ENCODE measurements at regions not wholly inside any gene's neighbourhood (a gene's known extent, or its start where the extent isn't known, plus 50 kb on each side); places are given as distances from the start of the nearest gene placed in this dataset.

DNA sequence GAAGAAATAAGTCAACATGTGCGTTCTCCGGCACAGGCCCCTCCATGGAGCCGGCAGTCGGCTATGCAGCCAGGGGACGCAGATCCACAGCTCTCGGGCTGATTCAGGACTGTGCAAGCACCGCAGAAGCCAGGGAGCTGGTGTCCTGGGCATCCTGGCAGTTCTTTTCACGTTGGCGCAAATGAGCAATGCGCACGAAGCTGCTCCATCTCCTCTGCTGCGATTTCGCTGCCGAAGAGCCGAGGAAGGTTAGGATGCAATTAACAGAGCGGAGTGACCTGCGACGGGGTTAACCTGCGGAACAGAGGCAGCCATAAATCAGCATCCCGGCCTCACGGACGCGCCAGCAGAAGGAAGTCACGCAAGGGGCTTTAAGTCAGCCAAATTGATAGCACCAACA lies 107.1 kb upstream of the POU3F3 start:
- Histone ChIP-seq H3K4me2 (ENCODE audit: low read depth, low read length) (no peak overlapping the region), H3K4me1 (ENCODE audit: low read length) (no peaks in the 10 kb centered on the region), H3F3A (ENCODE audit: insufficient read depth, low read length) (no peaks in the 10 kb centered on the region), H3K9me3 (replicated peaks; ENCODE audit: insufficient read depth, low read length) (no peaks in the 10 kb centered on the region), H3K27ac (ENCODE audit: low read length) (no peak overlapping the region), H3K36me3 (replicated peaks; ENCODE audit: insufficient read depth, low read length) (no peaks in the 10 kb centered on the region), H3K9me2 (replicated peaks; ENCODE audit: insufficient read depth, low read length) (no peaks in the 10 kb centered on the region), H3K79me2 (ENCODE audit: low read length) (no peaks in the 10 kb centered on the region), H4K20me1 (ENCODE audit: insufficient read depth, low read length) (no peaks in the 10 kb centered on the region), H3K9ac (ENCODE audit: low read length) (no peak overlapping the region), H3K27me3 (replicated peaks; ENCODE audit: insufficient read depth, low read length) (no peaks in the 10 kb centered on the region), H2AFZ (ENCODE audit: low read length) (no peak overlapping the region), H3K4me3 (ENCODE audit: low read length) (no peak overlapping the region)
- DNase-seq, result no peak
- TF ChIP-seq, protein P1, sequence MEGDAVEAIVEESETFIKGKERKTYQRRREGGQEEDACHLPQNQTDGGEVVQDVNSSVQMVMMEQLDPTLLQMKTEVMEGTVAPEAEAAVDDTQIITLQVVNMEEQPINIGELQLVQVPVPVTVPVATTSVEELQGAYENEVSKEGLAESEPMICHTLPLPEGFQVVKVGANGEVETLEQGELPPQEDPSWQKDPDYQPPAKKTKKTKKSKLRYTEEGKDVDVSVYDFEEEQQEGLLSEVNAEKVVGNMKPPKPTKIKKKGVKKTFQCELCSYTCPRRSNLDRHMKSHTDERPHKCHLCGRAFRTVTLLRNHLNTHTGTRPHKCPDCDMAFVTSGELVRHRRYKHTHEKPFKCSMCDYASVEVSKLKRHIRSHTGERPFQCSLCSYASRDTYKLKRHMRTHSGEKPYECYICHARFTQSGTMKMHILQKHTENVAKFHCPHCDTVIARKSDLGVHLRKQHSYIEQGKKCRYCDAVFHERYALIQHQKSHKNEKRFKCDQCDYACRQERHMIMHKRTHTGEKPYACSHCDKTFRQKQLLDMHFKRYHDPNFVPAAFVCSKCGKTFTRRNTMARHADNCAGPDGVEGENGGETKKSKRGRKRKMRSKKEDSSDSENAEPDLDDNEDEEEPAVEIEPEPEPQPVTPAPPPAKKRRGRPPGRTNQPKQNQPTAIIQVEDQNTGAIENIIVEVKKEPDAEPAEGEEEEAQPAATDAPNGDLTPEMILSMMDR (IDR thresholded peaks at IDR 0.05; ENCODE audit: low read length), result no peak
- no peak for TF ChIP-seq EZH2phosphoT487 (IDR thresholded peaks at IDR 0.05; ENCODE audit: low read length)
- TF ChIP-seq EZH2 (optimal IDR thresholded peaks at IDR 0.05; ENCODE audit: low read depth, low read length), result no peak

DNA sequence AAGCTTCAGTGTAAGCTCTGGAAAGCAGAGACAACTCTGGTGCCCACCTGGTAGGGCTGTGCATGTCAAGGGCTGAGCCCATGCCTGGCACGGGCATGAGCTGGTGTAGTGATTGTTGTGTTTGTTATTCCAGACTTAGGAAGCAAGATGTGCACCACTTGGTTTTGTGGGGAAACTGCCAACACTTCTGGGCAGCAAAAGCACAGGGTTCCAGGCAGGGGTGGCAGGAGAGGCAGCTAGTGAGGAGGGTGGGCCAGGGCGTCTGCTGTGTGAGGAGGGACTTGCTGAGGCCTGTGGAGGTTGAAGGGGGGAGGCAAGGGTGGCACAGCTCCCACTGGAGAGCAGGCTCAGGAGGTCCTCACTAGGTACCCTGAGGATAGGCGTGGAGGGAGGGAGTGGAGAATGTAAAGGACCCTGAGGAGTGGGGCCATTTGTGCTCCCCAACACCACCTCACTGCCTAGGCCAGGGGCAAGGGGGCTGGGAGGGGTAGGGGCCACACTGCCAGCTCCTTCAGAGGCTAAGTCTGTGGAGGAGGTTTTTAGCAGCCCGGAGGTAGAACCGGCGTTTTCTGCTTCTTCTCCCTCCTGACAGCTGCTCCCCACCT lies 104.0 kb upstream of the POU3F3 start:
- no peak overlapping the region for H3K4me3 ChIP-seq (ENCODE audit: low read length)
- no peaks in the 10 kb centered on the region for H3K79me2 ChIP-seq (ENCODE audit: low read length)
- H3F3A ChIP-seq (ENCODE audit: insufficient read depth, low read length), result no peaks in the 10 kb centered on the region
- no peak overlapping the region for H2AFZ ChIP-seq (ENCODE audit: low read length)
- H3K4me1 ChIP-seq (ENCODE audit: low read length), result no peaks in the 10 kb centered on the region
- no peak overlapping the region for H3K27ac ChIP-seq (ENCODE audit: low read length)
- no peak overlapping the region for H3K4me2 ChIP-seq (ENCODE audit: low read depth, low read length)
- DNase-seq, result no peak
- no peaks in the 10 kb centered on the region for H3K36me3 ChIP-seq (replicated peaks; ENCODE audit: insufficient read depth, low read length)
- H4K20me1 ChIP-seq (ENCODE audit: insufficient read depth, low read length), result no peaks in the 10 kb centered on the region
- TF ChIP-seq EZH2 (optimal IDR thresholded peaks at IDR 0.05; ENCODE audit: low read depth, low read length) (no peak), EZH2phosphoT487 (IDR thresholded peaks at IDR 0.05; ENCODE audit: low read length) (no peak)
- TF ChIP-seq, protein P1 (IDR thresholded peaks at IDR 0.05; ENCODE audit: low read length), result no peak
- H3K9ac ChIP-seq (ENCODE audit: low read length), result no peak overlapping the region
- H3K27me3 ChIP-seq (replicated peaks; ENCODE audit: insufficient read depth, low read length), result no peaks in the 10 kb centered on the region
- no peaks in the 10 kb centered on the region for H3K9me3 ChIP-seq (replicated peaks; ENCODE audit: insufficient read depth, low read length)
- no peaks in the 10 kb centered on the region for H3K9me2 ChIP-seq (replicated peaks; ENCODE audit: insufficient read depth, low read length)

DNA sequence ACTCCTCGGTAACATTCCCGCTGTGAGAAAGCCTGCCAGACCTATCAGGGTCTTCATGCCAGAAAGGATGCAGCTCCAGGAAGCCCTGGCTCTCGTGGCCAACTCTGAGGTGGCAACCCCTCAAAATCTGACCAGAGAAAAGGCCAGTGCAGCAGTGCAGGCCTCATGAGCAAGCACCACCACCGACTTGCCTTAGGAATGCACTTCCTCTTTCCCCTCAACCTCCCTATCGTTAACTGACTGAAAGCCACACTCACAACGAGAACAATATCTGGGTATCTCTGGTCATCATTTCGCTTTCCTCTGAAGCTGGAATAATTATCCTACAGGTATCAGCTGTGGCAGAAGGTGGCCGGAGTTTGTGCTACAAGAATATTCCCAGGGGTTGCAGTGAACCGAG lies 101.4 kb upstream of the POU3F3 start:
- no peak overlapping the region for H3K4me3 ChIP-seq (ENCODE audit: low read length)
- H3F3A ChIP-seq (ENCODE audit: insufficient read depth, low read length), result no peaks in the 10 kb centered on the region
- no peaks in the 10 kb centered on the region for H3K4me1 ChIP-seq (ENCODE audit: low read length)
- no peaks in the 10 kb centered on the region for H3K36me3 ChIP-seq (replicated peaks; ENCODE audit: insufficient read depth, low read length)
- no peaks in the 10 kb centered on the region for H3K27me3 ChIP-seq (replicated peaks; ENCODE audit: insufficient read depth, low read length)
- no peak overlapping the region for H2AFZ ChIP-seq (ENCODE audit: low read length)
- DNase-seq, result no peak
- no peaks in the 10 kb centered on the region for H3K9me2 ChIP-seq (replicated peaks; ENCODE audit: insufficient read depth, low read length)
- no peaks in the 10 kb centered on the region for H4K20me1 ChIP-seq (ENCODE audit: insufficient read depth, low read length)
- no peaks in the 10 kb centered on the region for H3K9me3 ChIP-seq (replicated peaks; ENCODE audit: insufficient read depth, low read length)
- H3K4me2 ChIP-seq (ENCODE audit: low read depth, low read length), result no peak overlapping the region
- H3K79me2 ChIP-seq (ENCODE audit: low read length), result no peaks in the 10 kb centered on the region
- no peak overlapping the region for H3K27ac ChIP-seq (ENCODE audit: low read length)
- no peak for TF ChIP-seq EZH2phosphoT487 (IDR thresholded peaks at IDR 0.05; ENCODE audit: low read length)
- TF ChIP-seq, protein P1 (IDR thresholded peaks at IDR 0.05; ENCODE audit: low read length), result no peak
- no peak for TF ChIP-seq EZH2 (optimal IDR thresholded peaks at IDR 0.05; ENCODE audit: low read depth, low read length)
- H3K9ac ChIP-seq (ENCODE audit: low read length), result no peak overlapping the region

Data from MM.1S (cell line).